ENCODE measurements at regions not wholly inside any gene's neighbourhood (a gene's known extent, or its start where the extent isn't known, plus 50 kb on each side); places are given as distances from the start of the nearest gene placed in this dataset.

- no peak overlapping the region for H2AK5ac ChIP-seq (ENCODE audit: low read length)
- H4K5ac ChIP-seq (ENCODE audit: low read length) = no peak overlapping the region
- no peak overlapping the region for H2BK120ac ChIP-seq (ENCODE audit: low read depth, low read length)
- no peaks in the 10 kb centered on the region for H3K36me3 ChIP-seq (ENCODE audit: control insufficient read depth, insufficient read depth, low read length)
- H4K8ac ChIP-seq (ENCODE audit: low read depth, low read length) = no peak overlapping the region
- no peak overlapping the region for H3K4me3 ChIP-seq (ENCODE audit: low read length)
- no peaks in the 10 kb centered on the region for H3K79me2 ChIP-seq (ENCODE audit: control insufficient read depth, insufficient read depth, low read length)
- no peaks in the 10 kb centered on the region for H3K4me1 ChIP-seq (ENCODE audit: control insufficient read depth, low read depth, low read length)
- no peak overlapping the region for H3K4me2 ChIP-seq (ENCODE audit: low read length)
- no CpG with 5 or more reads among the region's 6 CpGs for WGBS (ENCODE audit: extremely low coverage, insufficient coverage, low lambda C conversion rate)
- no peak overlapping the region for H2BK15ac ChIP-seq (replicated peaks; ENCODE audit: low read depth)
- no peaks in the 10 kb centered on the region for H3K79me1 ChIP-seq (ENCODE audit: low read length)
- DNase-seq = no peak
- no peak overlapping the region for H3K56ac ChIP-seq (ENCODE audit: low read length)
- H3K18ac ChIP-seq (ENCODE audit: low read length) = no peak overlapping the region
- H2BK5ac ChIP-seq (ENCODE audit: low read length) = no peak overlapping the region
- no peak overlapping the region for H3K9ac ChIP-seq (ENCODE audit: low read length)
- H3K27me3 ChIP-seq (ENCODE audit: insufficient read depth, low read length, poor library complexity) = no peaks in the 10 kb centered on the region
- no peak overlapping the region for H3K23ac ChIP-seq (ENCODE audit: low read length)
- no peak overlapping the region for H3K4ac ChIP-seq (ENCODE audit: low read depth, low read length)
- no peak overlapping the region for H3K27ac ChIP-seq (ENCODE audit: low read depth, low read length)
Measured at GRCh38 chr4:53716471-53717063, 125.3 kb upstream of the LNX1 start.

DNA sequence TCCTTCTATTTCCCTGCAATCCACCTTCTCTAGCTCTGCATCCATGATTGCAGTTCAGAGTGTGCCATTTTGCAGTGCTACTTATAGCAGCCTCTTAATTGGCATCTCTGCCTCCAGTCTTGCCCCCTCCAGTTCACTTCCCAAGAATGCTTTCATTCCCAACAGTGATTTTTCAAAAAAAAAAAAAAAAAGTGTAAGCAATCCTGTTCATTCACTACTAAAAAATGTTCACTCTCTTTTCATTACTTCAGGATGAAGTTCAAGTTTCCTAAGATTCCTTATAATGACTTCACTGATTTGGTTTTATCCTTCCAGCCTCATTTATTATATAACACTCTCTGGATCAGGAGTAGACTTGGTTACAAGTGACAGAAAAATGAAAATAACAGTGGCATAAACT is 124.7 kb upstream of the LNX1 start:
- no peak overlapping the region for H4K5ac ChIP-seq (ENCODE audit: low read length)
- no peaks in the 10 kb centered on the region for H3K27me3 ChIP-seq (ENCODE audit: insufficient read depth, low read length, poor library complexity)
- H4K8ac ChIP-seq (ENCODE audit: low read depth, low read length) = no peak overlapping the region
- H3K18ac ChIP-seq (ENCODE audit: low read length) = no peak overlapping the region
- no peak overlapping the region for H2BK5ac ChIP-seq (ENCODE audit: low read length)
- no peak overlapping the region for H3K4me3 ChIP-seq (ENCODE audit: low read length)
- no peaks in the 10 kb centered on the region for H3K4me1 ChIP-seq (ENCODE audit: control insufficient read depth, low read depth, low read length)
- no peaks in the 10 kb centered on the region for H3K79me1 ChIP-seq (ENCODE audit: low read length)
- H2AK5ac ChIP-seq (ENCODE audit: low read length) = no peak overlapping the region
- H2BK15ac ChIP-seq (replicated peaks; ENCODE audit: low read depth) = no peak overlapping the region
- H3K79me2 ChIP-seq (ENCODE audit: control insufficient read depth, insufficient read depth, low read length) = no peaks in the 10 kb centered on the region
- H3K56ac ChIP-seq (ENCODE audit: low read length) = no peak overlapping the region
- no peak overlapping the region for H3K4me2 ChIP-seq (ENCODE audit: low read length)
- H3K9ac ChIP-seq (ENCODE audit: low read length) = no peak overlapping the region
- DNase-seq = no peak
- H3K23ac ChIP-seq (ENCODE audit: low read length) = no peak overlapping the region
- no peak overlapping the region for H2BK120ac ChIP-seq (ENCODE audit: low read depth, low read length)
- no peak overlapping the region for H3K4ac ChIP-seq (ENCODE audit: low read depth, low read length)
- no peak overlapping the region for H3K27ac ChIP-seq (ENCODE audit: low read depth, low read length)
- H3K36me3 ChIP-seq (ENCODE audit: control insufficient read depth, insufficient read depth, low read length) = no peaks in the 10 kb centered on the region

GRCh38 chr4:53714236-53715140 is 123.2 kb upstream of the LNX1 start:
- H3K18ac ChIP-seq (ENCODE audit: low read length) = no peak overlapping the region
- H4K8ac ChIP-seq (ENCODE audit: low read depth, low read length) = no peak overlapping the region
- no peak overlapping the region for H3K4ac ChIP-seq (ENCODE audit: low read depth, low read length)
- no peak overlapping the region for H2BK120ac ChIP-seq (ENCODE audit: low read depth, low read length)
- H3K4me1 ChIP-seq (ENCODE audit: control insufficient read depth, low read depth, low read length) = no peaks in the 10 kb centered on the region
- no CpG with 5 or more reads among the region's 6 CpGs for WGBS (ENCODE audit: extremely low coverage, insufficient coverage, low lambda C conversion rate)
- no peak overlapping the region for H3K4me2 ChIP-seq (ENCODE audit: low read length)
- no peak overlapping the region for H3K9ac ChIP-seq (ENCODE audit: low read length)
- H4K5ac ChIP-seq (ENCODE audit: low read length) = no peak overlapping the region
- H3K23ac ChIP-seq (ENCODE audit: low read length) = no peak overlapping the region
- no peak overlapping the region for H3K27ac ChIP-seq (ENCODE audit: low read depth, low read length)
- H3K36me3 ChIP-seq (ENCODE audit: control insufficient read depth, insufficient read depth, low read length) = no peaks in the 10 kb centered on the region
- no peak overlapping the region for H3K4me3 ChIP-seq (ENCODE audit: low read length)
- H3K79me2 ChIP-seq (ENCODE audit: control insufficient read depth, insufficient read depth, low read length) = no peaks in the 10 kb centered on the region
- H2AK5ac ChIP-seq (ENCODE audit: low read length) = no peak overlapping the region
- H2BK5ac ChIP-seq (ENCODE audit: low read length) = no peak overlapping the region
- no peak overlapping the region for H2BK15ac ChIP-seq (replicated peaks; ENCODE audit: low read depth)
- H3K56ac ChIP-seq (ENCODE audit: low read length) = no peak overlapping the region
- no peak for DNase-seq
- no peaks in the 10 kb centered on the region for H3K79me1 ChIP-seq (ENCODE audit: low read length)
- H3K27me3 ChIP-seq (ENCODE audit: insufficient read depth, low read length, poor library complexity) = no peaks in the 10 kb centered on the region

DNA sequence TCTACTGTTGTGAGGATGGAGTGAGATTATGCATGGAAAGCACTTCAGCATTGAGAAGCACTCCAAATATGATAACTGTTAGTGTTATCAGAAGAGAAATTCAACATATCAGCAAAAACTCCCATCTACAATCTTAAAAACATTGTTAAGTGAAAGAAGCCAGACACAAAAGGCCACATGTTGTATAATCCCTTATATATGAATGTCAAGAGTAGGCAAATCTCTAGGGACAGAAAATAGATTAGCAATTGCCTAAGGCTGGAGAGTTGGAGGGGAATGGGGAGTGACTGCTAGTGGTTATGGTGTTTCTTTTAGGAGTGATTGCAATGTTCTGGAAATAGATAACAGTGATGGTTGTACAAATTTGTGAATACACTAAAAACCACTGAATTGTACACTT is 122.5 kb upstream of the LNX1 start:
- Histone ChIP-seq H3K4me3 (ENCODE audit: low read length) (no peak overlapping the region), H3K4me2 (ENCODE audit: low read length) (no peak overlapping the region), H3K79me2 (ENCODE audit: control insufficient read depth, insufficient read depth, low read length) (no peaks in the 10 kb centered on the region), H2BK5ac (ENCODE audit: low read length) (no peak overlapping the region), H3K4me1 (ENCODE audit: control insufficient read depth, low read depth, low read length) (no peaks in the 10 kb centered on the region), H3K23ac (ENCODE audit: low read length) (no peak overlapping the region), H3K18ac (ENCODE audit: low read length) (no peak overlapping the region), H3K9ac (ENCODE audit: low read length) (no peak overlapping the region), H4K5ac (ENCODE audit: low read length) (no peak overlapping the region), H2BK15ac (replicated peaks; ENCODE audit: low read depth) (no peak overlapping the region), H3K79me1 (ENCODE audit: low read length) (no peaks in the 10 kb centered on the region), H3K4ac (ENCODE audit: low read depth, low read length) (no peak overlapping the region), H3K27ac (ENCODE audit: low read depth, low read length) (no peak overlapping the region), H3K56ac (ENCODE audit: low read length) (no peak overlapping the region), H3K27me3 (ENCODE audit: insufficient read depth, low read length, poor library complexity) (no peaks in the 10 kb centered on the region), H2BK120ac (ENCODE audit: low read depth, low read length) (no peak overlapping the region), H2AK5ac (ENCODE audit: low read length) (no peak overlapping the region), H3K36me3 (ENCODE audit: control insufficient read depth, insufficient read depth, low read length) (no peaks in the 10 kb centered on the region), H4K8ac (ENCODE audit: low read depth, low read length) (no peak overlapping the region)
- DNase-seq = no peak

- H2BK15ac ChIP-seq (replicated peaks; ENCODE audit: low read depth) = no peak overlapping the region
- H3K27me3 ChIP-seq (ENCODE audit: insufficient read depth, low read length, poor library complexity) = no peaks in the 10 kb centered on the region
- no CpG with 5 or more reads among the region's 3 CpGs for WGBS (ENCODE audit: extremely low coverage, insufficient coverage, low lambda C conversion rate)
- no peak overlapping the region for H3K18ac ChIP-seq (ENCODE audit: low read length)
- H3K9ac ChIP-seq (ENCODE audit: low read length) = no peak overlapping the region
- no peak for DNase-seq
- no peak overlapping the region for H4K5ac ChIP-seq (ENCODE audit: low read length)
- no peaks in the 10 kb centered on the region for H3K36me3 ChIP-seq (ENCODE audit: control insufficient read depth, insufficient read depth, low read length)
- H2AK5ac ChIP-seq (ENCODE audit: low read length) = no peak overlapping the region
- H3K4me2 ChIP-seq (ENCODE audit: low read length) = no peak overlapping the region
- H3K79me1 ChIP-seq (ENCODE audit: low read length) = no peaks in the 10 kb centered on the region
- H3K27ac ChIP-seq (ENCODE audit: low read depth, low read length) = no peak overlapping the region
- no peaks in the 10 kb centered on the region for H3K79me2 ChIP-seq (ENCODE audit: control insufficient read depth, insufficient read depth, low read length)
- H3K4ac ChIP-seq (ENCODE audit: low read depth, low read length) = no peak overlapping the region
- H2BK120ac ChIP-seq (ENCODE audit: low read depth, low read length) = no peak overlapping the region
- H4K8ac ChIP-seq (ENCODE audit: low read depth, low read length) = no peak overlapping the region
- H3K4me1 ChIP-seq (ENCODE audit: control insufficient read depth, low read depth, low read length) = no peaks in the 10 kb centered on the region
- H2BK5ac ChIP-seq (ENCODE audit: low read length) = no peak overlapping the region
- no peak overlapping the region for H3K4me3 ChIP-seq (ENCODE audit: low read length)
- H3K23ac ChIP-seq (ENCODE audit: low read length) = no peak overlapping the region
- H3K56ac ChIP-seq (ENCODE audit: low read length) = no peak overlapping the region
Measured at GRCh38 chr4:53713296-53713695, 122.0 kb upstream of the LNX1 start.
